T-helper 9 cell (primary cell): ENCODE measurements at regions not wholly inside any gene's neighbourhood (a gene's known extent, or its start where the extent isn't known, plus 50 kb on each side); places are given as distances from the start of the nearest gene placed in this dataset.

Experiments
- DNase-seq: peaks from one replicate; pipeline ENCODE4 v3.0.0-alpha.2; 2020

GRCh38 chr10:110442746-110443145 is 55.0 kb upstream of the DUSP5 start:
- DNase-seq: no peak

GRCh38 chr10:110443239-110444003 is 54.3 kb upstream of the DUSP5 start:
- no peak for DNase-seq

- no peak for DNase-seq
Measured at GRCh38 chr10:110444004-110444337, 53.7 kb upstream of the DUSP5 start.

- no peak for DNase-seq
Measured at GRCh38 chr10:110445871-110446270, 51.8 kb upstream of the DUSP5 start.

- DNase-seq: no peak
Measured at GRCh38 chr10:110446277-110446676, 51.4 kb upstream of the DUSP5 start.

- no peak for DNase-seq
Measured at GRCh38 chr10:110446954-110447608, 50.6 kb upstream of the DUSP5 start.

- no peak for DNase-seq
Measured at GRCh38 chr10:110447886-110448285, 49.8 kb upstream of the DUSP5 start.
